HG03469 (cell line): ENCODE measurements at regions not wholly inside any gene's neighbourhood (a gene's known extent, or its start where the extent isn't known, plus 50 kb on each side); places are given as distances from the start of the nearest gene placed in this dataset.
"Not testable (repeated sequence)": the region's sequence is repeated elsewhere in the genome, so short reads cannot be mapped to it uniquely, and the experiment has no call there.

Source experiments
- ATAC-seq: cut with Tn5 transposase; IDR thresholded peaks from one replicate; pipeline ENCODE4 v1.9.1; 2021; ENCODE audit warnings: mild to moderate bottlenecking, moderate library complexity, moderate number of reproducible peaks; ENCODE audit not compliant: unreplicated experiment

- no peak for ATAC-seq
These were observed 983.7 kb downstream of the RAB28 start for GRCh38 chr4:12500409-12500808.

GRCh38 chr4:12499693-12500092 is 984.4 kb downstream of the RAB28 start:
- no peak for ATAC-seq

DNA sequence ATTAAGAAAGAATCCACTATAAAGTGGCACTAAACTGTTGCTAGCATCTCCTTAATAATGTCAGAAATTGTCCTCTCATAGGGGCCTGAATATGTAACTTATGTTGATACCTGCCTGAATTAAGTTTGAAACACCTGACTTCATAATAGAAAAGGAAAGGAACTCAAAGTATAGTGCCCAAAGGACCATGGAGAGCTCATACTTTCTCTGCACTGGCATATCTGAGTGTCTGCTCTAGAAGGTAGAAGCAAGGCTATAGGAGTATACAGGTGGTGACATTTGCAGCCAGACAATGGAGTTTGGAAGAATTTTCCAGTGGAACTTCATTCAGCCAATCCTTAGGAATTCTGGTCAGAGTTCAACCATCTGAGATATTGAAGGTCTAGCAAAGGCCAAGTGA is 988.9 kb downstream of the RAB28 start:
- ATAC-seq, result no peak

GRCh38 chr4:12492730-12493393 is 991.3 kb downstream of the RAB28 start:
- no peak for ATAC-seq

- no peak for ATAC-seq
These were observed 995.5 kb downstream of the RAB28 start for GRCh38 chr4:12488672-12489071.

GRCh38 chr4:12487000-12487399 is 997.1 kb downstream of the RAB28 start:
- no peak for ATAC-seq

DNA sequence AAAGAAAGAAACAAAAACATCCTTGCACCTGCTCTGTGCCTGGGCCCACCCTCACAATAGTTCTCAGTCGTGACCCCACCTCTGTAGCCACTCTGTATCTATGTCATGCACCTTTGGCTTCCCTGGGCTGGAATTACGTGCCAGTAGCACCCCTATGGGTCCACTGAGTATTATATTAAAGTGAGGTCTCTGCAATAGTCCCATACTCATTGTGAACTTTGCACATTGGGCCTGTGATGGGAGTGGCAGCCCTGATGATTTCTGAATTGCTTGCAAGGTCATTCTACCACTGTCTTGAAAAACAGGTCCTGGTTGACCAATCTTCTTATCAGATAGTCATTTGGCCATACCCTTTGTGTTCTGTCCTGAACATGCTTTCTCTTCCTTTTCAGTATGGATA is 1012.1 kb downstream of the RAB28 start:
- no peak for ATAC-seq

- no peak for ATAC-seq
These were observed 1012.9 kb downstream of the RAB28 start for GRCh38 chr4:12471193-12471592.

DNA sequence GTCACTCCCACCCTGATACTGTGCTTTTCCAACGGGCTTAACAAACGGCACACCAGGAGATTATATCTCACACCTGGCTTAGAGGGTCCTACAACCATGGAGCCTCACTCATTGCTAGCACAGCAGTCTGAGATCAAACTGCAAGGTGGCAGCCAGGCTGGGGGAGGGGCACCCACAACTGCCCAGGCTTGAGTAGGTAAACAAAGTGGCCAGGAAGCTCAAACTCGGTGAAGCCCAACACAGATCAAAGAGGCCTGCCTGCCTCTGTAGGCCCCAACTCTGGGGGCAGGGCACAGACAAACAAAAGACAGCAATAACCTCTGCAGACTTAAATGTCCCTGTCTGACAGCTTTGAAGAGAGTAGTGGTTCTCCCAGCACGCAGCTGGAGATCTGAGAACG is 1022.6 kb downstream of the RAB28 start:
- not testable (repeated sequence) for ATAC-seq

DNA sequence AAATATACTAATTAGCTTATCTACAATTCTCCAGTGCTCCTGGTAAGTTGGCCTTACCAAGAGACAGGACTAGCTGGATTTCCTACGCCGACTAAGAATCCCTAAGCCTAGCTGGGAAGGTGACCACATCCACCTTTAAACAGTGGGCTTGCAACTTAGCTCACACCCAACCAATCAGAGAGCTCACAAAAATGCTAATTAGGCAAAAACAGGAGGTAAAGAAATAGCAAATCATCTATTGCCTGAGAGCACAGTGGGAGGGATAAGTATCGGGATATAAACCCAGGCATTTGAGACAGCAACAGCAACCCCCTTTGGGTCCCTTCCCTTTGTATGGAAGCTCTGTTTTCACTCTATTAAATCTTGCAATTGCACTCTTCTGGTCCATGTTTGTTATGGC is 1025.0 kb downstream of the RAB28 start:
- ATAC-seq, result no peak

- ATAC-seq, result no peak
These were observed 1025.5 kb downstream of the RAB28 start for GRCh38 chr4:12458621-12459020.

- no peak for ATAC-seq
These were observed 1023.6 kb upstream of the HS3ST1 start for GRCh38 chr4:12452291-12452690.

DNA sequence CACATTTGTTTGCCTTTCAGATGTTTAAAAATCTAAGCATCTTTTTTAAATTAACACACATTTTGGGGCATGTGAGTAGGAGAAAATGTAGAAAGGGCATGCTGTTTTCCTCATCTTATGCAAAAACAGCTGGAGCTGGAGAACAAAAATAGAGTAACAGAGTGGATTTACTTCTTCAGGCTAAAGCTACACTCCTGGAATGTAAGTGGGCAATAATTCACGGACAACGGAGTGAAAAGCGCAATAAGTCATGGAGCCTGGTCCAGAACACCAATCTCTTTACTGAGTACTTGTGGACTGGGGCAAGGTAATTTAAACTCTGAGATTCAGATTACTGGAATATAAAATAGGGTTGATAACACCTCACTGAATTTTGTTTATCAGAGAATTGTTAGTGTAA is 1018.8 kb upstream of the HS3ST1 start:
- ATAC-seq, result no peak

- no peak for ATAC-seq
These were observed 1018.0 kb upstream of the HS3ST1 start for GRCh38 chr4:12446657-12447185.

DNA sequence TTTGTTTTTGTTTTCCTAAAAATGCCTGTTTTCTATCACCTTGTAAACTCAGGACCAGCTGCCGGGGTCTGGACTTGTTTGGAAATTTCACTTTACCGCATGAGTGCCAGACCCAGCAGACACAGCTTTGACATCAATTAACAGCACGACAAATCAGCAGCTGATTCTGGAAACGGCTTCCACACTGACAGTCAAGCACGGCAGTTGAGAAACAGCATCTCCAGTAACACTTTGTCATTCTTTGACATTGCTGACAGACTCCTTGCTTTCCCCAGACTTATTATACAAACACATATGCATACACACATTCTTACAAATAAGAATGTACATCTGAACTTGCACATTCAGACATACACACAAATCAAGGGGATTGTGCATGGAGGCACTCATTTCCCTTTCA is 1017.6 kb upstream of the HS3ST1 start:
- ATAC-seq, result no peak

DNA sequence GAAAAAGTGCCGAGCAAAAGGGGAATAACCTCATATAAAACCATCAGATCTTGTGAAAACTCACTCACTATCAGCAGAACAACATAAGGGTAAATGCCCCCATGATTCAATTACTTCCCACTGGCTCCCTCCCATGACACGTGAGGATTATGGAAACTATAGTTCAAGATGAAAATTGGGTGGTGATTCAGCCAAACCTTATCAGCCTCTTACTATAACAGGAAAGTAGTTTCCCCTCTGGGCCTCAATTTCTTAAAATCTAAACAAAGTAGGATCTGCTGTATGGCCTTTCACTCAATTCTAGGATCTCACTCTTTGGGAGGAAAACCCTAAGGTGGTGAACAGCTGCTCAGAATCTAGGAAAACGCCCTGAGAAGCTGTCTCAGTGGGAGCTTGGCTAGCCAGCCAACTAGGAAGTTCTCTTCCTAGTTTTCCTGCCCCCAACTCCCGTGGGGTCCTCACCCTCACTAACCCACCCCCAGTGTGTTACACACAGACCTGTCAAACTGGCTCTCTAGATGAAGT is 1017.1 kb upstream of the HS3ST1 start:
- no peak for ATAC-seq

DNA sequence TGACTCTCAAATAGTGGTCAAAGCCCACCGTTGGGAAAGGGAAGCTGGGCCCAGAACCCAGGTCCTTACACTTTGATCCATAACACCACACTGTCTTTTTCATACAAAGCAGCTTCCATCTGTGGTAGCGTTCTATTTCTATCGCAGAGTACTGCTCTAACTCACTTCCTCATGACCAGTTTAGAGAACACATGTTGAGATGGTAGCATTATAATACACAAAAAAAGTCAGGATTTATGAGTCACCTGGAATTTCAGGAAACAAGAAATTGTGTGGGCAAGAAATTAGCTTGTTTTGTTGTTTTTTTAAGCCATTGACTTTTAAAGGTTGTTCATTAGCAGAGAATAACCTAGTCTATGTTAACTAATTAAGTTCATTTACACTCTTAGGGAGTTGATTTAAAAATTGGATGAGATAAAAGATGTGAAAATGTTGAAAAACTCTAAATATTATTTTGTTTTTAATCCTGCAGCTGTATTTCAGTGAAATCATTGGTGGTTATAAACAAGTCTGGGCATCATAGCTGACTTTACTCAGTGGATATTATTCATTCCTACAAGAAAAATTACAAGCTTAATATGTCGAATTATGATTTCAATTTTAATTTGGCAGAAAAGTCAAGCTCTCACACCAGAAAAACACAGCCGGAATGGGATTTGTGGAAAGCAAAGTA is 1011.1 kb upstream of the HS3ST1 start:
- no peak for ATAC-seq

- ATAC-seq, result not testable (repeated sequence)
These were observed 1002.6 kb upstream of the HS3ST1 start for GRCh38 chr4:12431259-12431658.

GRCh38 chr4:12421364-12421763 is 992.7 kb upstream of the HS3ST1 start:
- no peak for ATAC-seq

- ATAC-seq, result no peak
These were observed 988.1 kb upstream of the HS3ST1 start for GRCh38 chr4:12416755-12417154.

DNA sequence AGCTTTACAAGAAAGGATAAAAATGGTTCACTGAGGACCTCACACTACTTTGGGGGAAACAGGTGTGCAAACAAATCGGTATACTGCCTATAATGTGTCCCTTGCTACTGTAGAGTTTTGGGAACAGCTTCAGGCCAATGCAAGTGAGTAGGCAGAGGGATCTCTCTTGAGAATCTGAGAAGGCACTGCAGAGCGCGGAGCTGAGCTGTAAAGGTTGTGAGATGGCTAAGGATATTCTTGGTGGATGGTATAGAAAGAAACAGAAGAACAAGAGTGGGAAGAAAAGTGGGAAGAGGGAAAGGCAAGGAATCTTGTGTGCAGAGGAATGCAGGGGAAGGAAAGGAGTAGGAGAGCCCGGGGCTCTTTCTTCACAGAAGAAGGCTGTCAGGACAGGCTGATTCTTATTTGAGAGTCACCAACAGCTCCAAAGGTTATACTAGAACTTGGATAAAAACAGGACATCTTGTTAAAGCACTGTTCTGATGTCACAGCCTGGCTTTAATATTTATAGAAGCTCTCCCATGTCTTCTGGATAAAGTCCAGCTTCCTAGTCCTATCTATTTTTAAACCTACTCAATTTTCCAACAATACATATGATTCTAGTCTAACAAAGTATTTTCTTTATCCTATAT is 985.6 kb upstream of the HS3ST1 start:
- no peak for ATAC-seq

- ATAC-seq, result no peak
These were observed 982.4 kb upstream of the HS3ST1 start for GRCh38 chr4:12411072-12411471.
